ENCODE measurements at regions not wholly inside any gene's neighbourhood (a gene's known extent, or its start where the extent isn't known, plus 50 kb on each side); places are given as distances from the start of the nearest gene placed in this dataset.

DNA sequence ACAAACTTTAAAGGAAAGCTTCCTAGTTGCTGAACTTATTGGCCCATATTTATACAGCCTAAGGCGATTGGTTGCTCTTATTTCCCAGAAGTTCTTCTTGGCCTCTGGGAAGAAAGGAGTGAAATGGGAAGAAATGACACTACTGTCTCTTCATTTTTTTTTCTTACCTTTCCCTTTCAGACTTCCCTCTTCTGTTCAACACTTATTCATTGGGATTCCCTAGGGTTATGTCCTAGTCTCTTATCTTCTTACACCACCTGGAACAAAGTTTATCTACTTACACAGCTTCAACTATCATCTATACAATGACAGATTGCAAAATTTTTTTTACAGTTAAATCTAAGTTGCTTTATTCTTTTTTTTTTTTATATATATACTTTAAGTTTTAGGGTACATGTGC is 68.0 kb downstream of the SNX12 start:
- no peak for DNase-seq (ENCODE audit: low read depth, low spot score)
- in situ Hi-C loops (cut with HindIII; ENCODE audit: low pct_unique_long_range_greater_than_20kb, low sequenced_read_pairs), result no loop called here

DNA sequence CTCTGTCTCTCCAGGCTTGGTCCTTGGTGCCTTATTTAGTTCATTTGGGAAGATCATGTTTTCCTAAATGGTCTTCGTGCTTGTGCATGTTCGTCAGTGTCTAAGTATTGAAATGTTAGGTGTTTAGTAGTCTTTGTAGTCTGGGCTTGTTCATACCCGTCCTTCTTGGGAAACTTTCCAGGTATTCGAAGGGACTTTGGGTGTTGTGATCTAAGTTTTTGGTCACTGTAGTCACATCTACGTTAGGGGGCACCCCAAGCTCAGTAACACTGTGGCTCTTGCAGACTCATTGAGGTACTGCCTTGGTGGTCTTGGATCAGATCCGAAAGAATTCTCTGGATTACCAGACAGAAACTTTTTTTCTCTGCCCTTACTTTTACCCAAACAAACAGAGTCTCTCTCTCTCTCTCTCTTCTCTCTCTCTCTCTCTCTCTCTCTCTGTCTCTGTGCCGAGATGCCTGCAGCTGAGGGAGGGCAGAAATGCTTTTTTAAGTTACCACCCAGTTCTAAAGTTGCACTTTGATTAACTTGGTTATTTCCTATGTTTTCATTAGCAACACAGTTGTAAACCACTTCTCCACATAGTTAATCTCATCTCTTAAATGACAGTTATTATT is 67.6 kb upstream of the SLC7A3 start:
- in situ Hi-C loops (cut with HindIII; ENCODE audit: low pct_unique_long_range_greater_than_20kb, low sequenced_read_pairs), result no loop called here
- peak; percentile 42 for DNase-seq (ENCODE audit: low read depth, low spot score)

DNA sequence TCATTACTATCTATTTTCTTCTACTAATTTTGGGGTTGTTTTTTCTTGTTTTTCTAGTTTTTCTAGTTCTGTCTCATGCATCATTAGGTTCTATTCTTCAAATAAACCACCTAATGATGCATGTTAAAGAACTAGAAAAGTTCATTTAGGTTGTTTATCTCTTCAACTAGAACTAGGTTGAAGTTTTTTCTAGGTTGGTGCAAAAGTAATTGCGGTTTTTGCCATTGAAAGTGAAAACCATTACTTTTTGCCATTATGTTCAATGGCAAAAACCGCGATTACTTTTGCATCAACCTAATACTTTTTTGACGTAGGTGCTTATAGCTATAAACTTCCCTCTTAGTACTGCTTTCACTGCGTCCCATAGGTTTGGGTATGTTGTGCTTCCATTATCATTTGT is 64.4 kb upstream of the SLC7A3 start:
- in situ Hi-C loops (cut with HindIII; ENCODE audit: low pct_unique_long_range_greater_than_20kb, low sequenced_read_pairs), result no loop called here

DNA sequence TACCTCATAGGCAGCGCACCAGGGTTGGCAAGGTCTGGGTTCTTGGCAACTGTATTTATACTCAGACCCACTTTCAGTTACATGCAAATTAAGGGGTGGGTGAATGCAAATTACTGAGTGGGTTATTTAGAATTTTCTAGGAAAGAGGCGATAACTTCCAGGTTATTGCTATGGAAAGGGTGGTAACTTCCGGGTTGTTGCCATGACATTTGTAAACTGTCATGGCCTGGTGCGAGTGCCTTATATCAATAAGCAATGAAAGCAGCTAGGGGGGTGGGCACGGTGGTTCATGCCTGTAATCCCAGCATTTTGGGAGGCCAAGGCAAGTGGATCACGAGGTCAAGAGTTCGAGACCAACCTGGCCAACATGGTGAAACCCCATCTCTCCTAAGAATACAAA is 57.5 kb upstream of the SLC7A3 start:
- in situ Hi-C loops (cut with HindIII; ENCODE audit: low pct_unique_long_range_greater_than_20kb, low sequenced_read_pairs), result no loop called here
- no peak for DNase-seq (ENCODE audit: low read depth, low spot score)

More for the DNA sequence above, 64.4 kb upstream of the SLC7A3 start:
- no peak for DNase-seq (ENCODE audit: low read depth, low spot score)

Data from SK-MEL-5 (cell line).